HepG2 (cell line): ENCODE measurements at regions not wholly inside any gene's neighbourhood (a gene's known extent, or its start where the extent isn't known, plus 50 kb on each side); places are given as distances from the start of the nearest gene placed in this dataset.

Experiments used
- ATAC-seq: fragments of 200-7000 bp; cut with Tn5 transposase; 3 replicates; pipeline ENCODE4 v1.9.1; 2020; ENCODE audit warnings: mild to moderate bottlenecking, moderate library complexity
- BruUV-seq: library from RNA; stranded (reverse); fragments of 400-500 nt; replicated peaks from 2 replicates; lab custom pipeline; 2021; lab: Mats Ljungman, UMichigan
- CTCF ChIA-PET: fragments of 300-600 bp; formaldehyde crosslinking; extraction: SDS; loops from one replicate; lab custom pipeline; 2021; ENCODE audit warnings: low total read pairs, inconsistent platforms, low intra/inter-chr PET ratio; lab: Yijun Ruan, JAX
- POLR2A ChIA-PET: fragments of 350-600 bp; sonication (Branson Sonifier 250); formaldehyde crosslinking; loops from one replicate; lab custom pipeline; 2020; ENCODE audit warnings: antibody characterized with exemption, inconsistent platforms; lab: Yijun Ruan, JAX
- DNase-seq: peaks from one replicate; pipeline ENCODE4 v3.0.0-alpha.2; 2015; ENCODE audit warnings: low spot score
- FAIRE-seq: peaks from 3 replicates; lab custom pipeline; 2011; peaks lifted over from hg19 to GRCh38; lab: Jason Lieb, UNC
- H2AFZ ChIP-seq: one replicate; pipeline ENCODE4 v1.6.1; 2011; ENCODE audit warnings: low read length, inconsistent platforms
- H3K27ac ChIP-seq: fragments of 300-600 bp; 3 replicates; pipeline ENCODE4 v1.8.0; 2011; ENCODE audit warnings: mixed run types, mild to moderate bottlenecking, mixed read lengths, low read length, inconsistent platforms; ENCODE audit not compliant: insufficient read depth; ENCODE audit errors: extremely low read length
- H3K27me3 ChIP-seq, 2 experiments: fragments of 200-600 bp in 1 of 2; 2 replicates in 1 of 2; 3 replicates in 1 of 2; pipeline versions ENCODE4 v1.6.0 to v1.8.0; 2011; ENCODE audit warnings: low read length in 2 of 2, mild to moderate bottlenecking in 2 of 2, moderate library complexity in 2 of 2, inconsistent platforms in 1 of 2; ENCODE audit not compliant: insufficient read depth in 2 of 2, control insufficient read depth in 1 of 2
- H3K36me3 ChIP-seq, 2 experiments: fragments of 200-600 bp in 1 of 2; replicated peaks in 1 of 2; 2 replicates in 1 of 2; 3 replicates in 1 of 2; pipeline versions ENCODE4 v1.5.1 to v1.8.0; 2011; ENCODE audit warnings: low read length in 2 of 2, inconsistent platforms in 1 of 2; ENCODE audit not compliant: insufficient read depth in 2 of 2, control insufficient read depth in 1 of 2
- H3K4me1 ChIP-seq: 2 replicates; pipeline ENCODE4 v1.5.1; 2012; ENCODE audit warnings: low read length, inconsistent platforms; ENCODE audit not compliant: insufficient read depth
- H3K4me2 ChIP-seq: 2 replicates; pipeline ENCODE4 v1.6.0; 2011; ENCODE audit warnings: low read depth, low read length, inconsistent platforms
- H3K4me3 ChIP-seq, 3 experiments: fragments of 200-600 bp in 1 of 3; sonication (generic), shearing (Covaris generic) in 1 of 3; replicated peaks in 1 of 3; 2 replicates each; pipeline ENCODE4 v1.5.1; 2011 to 2016; ENCODE audit warnings: low read length in 3 of 3, inconsistent platforms in 2 of 3, low read depth in 2 of 3, mild to moderate bottlenecking in 2 of 3, control low read depth in 1 of 3, mixed read lengths in 1 of 3; ENCODE audit not compliant: insufficient read depth in 1 of 3
- H3K79me2 ChIP-seq: one replicate; pipeline ENCODE4 v1.6.1; 2011; ENCODE audit warnings: low read length, inconsistent platforms; ENCODE audit not compliant: insufficient read depth
- H3K9ac ChIP-seq: 2 replicates; pipeline ENCODE4 v1.6.0; 2011; ENCODE audit warnings: mild to moderate bottlenecking, low read depth, low read length, inconsistent platforms; ENCODE audit not compliant: insufficient read depth
- H3K9me3 ChIP-seq: 2 replicates; pipeline ENCODE4 v1.5.1; 2012; ENCODE audit warnings: mild to moderate bottlenecking, low read length
- H4K20me1 ChIP-seq: 2 replicates; pipeline ENCODE4 v1.6.0; 2011; ENCODE audit warnings: inconsistent platforms, mild to moderate bottlenecking, low read length, moderate library complexity; ENCODE audit not compliant: insufficient read depth
- ATM ChIP-seq: fragments of 450-650 bp; IDR thresholded peaks from 2 replicates; pipeline ENCODE4 v1.7.1; 2017; ENCODE audit warnings: mild to moderate bottlenecking, borderline replicate concordance
- CENPT ChIP-seq: sonication (generic); formaldehyde crosslinking; IDR thresholded peaks from 2 replicates; pipeline ENCODE4 v1.8.0; 2022; ENCODE audit warnings: low read depth, mild to moderate bottlenecking, moderate library complexity, missing genetic modification reagents
- CHD2 ChIP-seq: IDR thresholded peaks from 2 replicates; pipeline ENCODE4 v1.6.1; 2011; ENCODE audit warnings: low read depth, low read length, improper control_type of control experiment
- EED ChIP-seq: sonication (generic); formaldehyde crosslinking; IDR thresholded peaks from 2 replicates; pipeline ENCODE4 v1.5.0; 2020; ENCODE audit warnings: mild to moderate bottlenecking, missing genetic modification reagents
- GZF1 ChIP-seq: sonication (generic); formaldehyde crosslinking; IDR thresholded peaks from 2 replicates; pipeline ENCODE4 v1.5.1; 2020; ENCODE audit warnings: mild to moderate bottlenecking, missing genetic modification reagents
- KAT2B ChIP-seq: fragments of 150-350 bp; IDR thresholded peaks from 2 replicates; pipeline ENCODE4 v1.6.1; 2014; ENCODE audit warnings: low read depth, low read length, borderline replicate concordance
- NPAS2 ChIP-seq: sonication (generic); formaldehyde crosslinking; IDR thresholded peaks from 2 replicates; pipeline ENCODE4 v1.8.0; 2022; ENCODE audit warnings: mild to moderate bottlenecking, missing genetic modification reagents, borderline replicate concordance
- PHF21A ChIP-seq: sonication (generic); formaldehyde crosslinking; IDR thresholded peaks from 2 replicates; pipeline ENCODE4 v1.5.0; 2020; ENCODE audit warnings: mild to moderate bottlenecking, missing genetic modification reagents
- POLR2AphosphoS5 ChIP-seq: IDR thresholded peaks from 2 replicates; pipeline ENCODE4 v1.6.1; 2012; ENCODE audit warnings: low read depth, low read length
- RELA ChIP-seq: sonication (generic); formaldehyde crosslinking; IDR thresholded peaks from 2 replicates; pipeline ENCODE4 v1.4.0; 2020; ENCODE audit warnings: missing genetic modification reagents
- ZNF331 ChIP-seq: sonication (generic); formaldehyde crosslinking; IDR thresholded peaks from 2 replicates; pipeline ENCODE4 v1.4.0; 2020; ENCODE audit warnings: missing genetic modification reagents
- ZNF75D ChIP-seq: sonication (generic); formaldehyde crosslinking; IDR thresholded peaks from 2 replicates; pipeline ENCODE4 v1.8.1; 2023; ENCODE audit warnings: missing genetic modification reagents, mild to moderate bottlenecking, borderline replicate concordance
- ZNF776 ChIP-seq: sonication (generic); formaldehyde crosslinking; IDR thresholded peaks from 2 replicates; pipeline ENCODE4 v1.4.0; 2020; ENCODE audit warnings: mild to moderate bottlenecking, missing genetic modification reagents
- WGBS: methylation state at CpG from one replicate; pipeline ENCODE4 v1.1.6; 2017; ENCODE audit warnings: low lambda C conversion rate; 5-methylcytosine and 5-hydroxymethylcytosine counted together
- in situ Hi-C: cut with HindIII; loops from 2 replicates; pipeline ENCODE4 v1.10.0; 2017; ENCODE audit warnings: low pct_unique_long_range_greater_than_20kb; ENCODE audit not compliant: extremely low pct_ligation_motif_present
- intact Hi-C: fragments of 100-400 bp; cut with micrococcal nuclease; formaldehyde crosslinking; loops from one replicate; pipeline ENCODE4 v1.10.0; 2022; ENCODE audit not compliant: unreplicated experiment
- TF ChIP-seq, protein P1 (sequence below): sonication (generic); formaldehyde crosslinking; IDR thresholded peaks from 2 replicates; pipeline ENCODE4 v1.8.1; 2023; ENCODE audit warnings: mild to moderate bottlenecking, missing genetic modification reagents
- TF ChIP-seq, protein P2 (sequence below): IDR thresholded peaks from 2 replicates; pipeline ENCODE4 v1.6.1; 2016; ENCODE audit warnings: low read depth, borderline replicate concordance
- TF ChIP-seq, protein P3 (sequence below): sonication (generic); formaldehyde crosslinking; IDR thresholded peaks from 2 replicates; pipeline ENCODE4 v1.5.0; 2020; ENCODE audit warnings: mild to moderate bottlenecking, low read depth, missing genetic modification reagents, borderline replicate concordance
- TF ChIP-seq, protein P4 (sequence below): sonication (generic); formaldehyde crosslinking; IDR thresholded peaks from 2 replicates; pipeline ENCODE4 v1.4.0; 2020; ENCODE audit warnings: low read depth, missing genetic modification reagents
- TF ChIP-seq, protein P5 (sequence below), 2 experiments: sonication (generic) in 1 of 2; formaldehyde crosslinking in 1 of 2; IDR thresholded peaks; 2 replicates each; pipeline versions ENCODE4 v1.4.0 to v1.6.1; 2018 to 2020; ENCODE audit warnings: missing genetic modification reagents in 2 of 2, borderline replicate concordance in 1 of 2, low read depth in 1 of 2, mild to moderate bottlenecking in 1 of 2, missing biosample characterization in 1 of 2

DNA sequence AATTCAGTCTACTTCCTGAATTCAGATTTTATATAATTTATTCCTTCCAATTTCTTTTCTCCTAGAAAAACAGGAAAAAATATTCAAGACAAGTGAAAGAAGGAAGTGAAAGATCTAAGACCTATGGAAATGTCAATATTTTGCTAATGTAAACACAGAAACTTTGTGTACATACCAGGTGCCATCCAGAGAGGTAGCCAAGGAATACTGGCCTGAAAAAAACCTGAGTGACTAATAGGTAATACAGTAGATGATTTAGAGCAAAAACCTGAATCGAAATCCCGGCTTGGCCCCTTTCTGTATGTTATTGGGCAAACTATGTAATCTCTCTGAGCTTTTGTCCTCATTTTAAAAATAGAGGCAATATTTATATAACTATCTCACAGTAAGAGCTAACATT lies 59.2 kb upstream of the FSHB start (continued):
- TF ChIP-seq ZNF331 (CRISPR knock-in tag), result no peak

DNA sequence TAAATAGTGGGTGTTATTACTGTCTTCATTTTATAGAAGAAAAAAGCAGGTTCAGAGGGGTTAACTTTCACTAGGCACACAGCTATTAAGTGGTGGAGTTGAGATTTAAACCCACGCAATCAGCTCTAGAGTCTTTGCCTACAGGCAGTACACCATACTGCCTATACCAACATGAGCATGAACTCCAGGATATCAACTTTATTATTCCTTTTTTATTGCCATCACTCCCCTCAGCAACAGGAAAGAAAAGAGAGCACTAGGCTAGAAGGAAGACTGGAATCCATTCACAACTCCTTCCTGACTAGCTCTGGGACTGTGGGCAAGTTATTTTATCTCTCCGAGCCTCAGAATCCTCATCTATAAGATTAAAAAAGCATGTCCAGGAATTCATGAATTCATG lies 58.7 kb upstream of the FSHB start:
- in situ Hi-C loops (no loop called here), intact Hi-C loops (no loop called here)
- Histone ChIP-seq H3K9ac (no peak overlapping the region), H3K9me3 (peaks cover 12% of the 10 kb centered on the region; the same call in 1 of the 2 replicates), H3K4me3 (no peak overlapping the region), H3K36me3 (no peaks in the 10 kb centered on the region), H4K20me1 (no peaks in the 10 kb centered on the region), H3K79me2 (no peaks in the 10 kb centered on the region), H3K4me1 (no peaks in the 10 kb centered on the region), H2AFZ (no peak overlapping the region), H3K4me2 (no peak overlapping the region), H3K27me3 (no peaks in the 10 kb centered on the region; a peak in 1 of 5 replicates), H3K27ac (no peak overlapping the region)
- no peak for FAIRE-seq
- no peak for DNase-seq
- 2% methylated on average over 2 of the region's 2 CpGs for WGBS
- no TSS peak for BruUV-seq
- ChIA-PET POLR2A (no interaction called here), CTCF (no interaction called here)
- no peak for ATAC-seq
- TF ChIP-seq, protein P1, sequence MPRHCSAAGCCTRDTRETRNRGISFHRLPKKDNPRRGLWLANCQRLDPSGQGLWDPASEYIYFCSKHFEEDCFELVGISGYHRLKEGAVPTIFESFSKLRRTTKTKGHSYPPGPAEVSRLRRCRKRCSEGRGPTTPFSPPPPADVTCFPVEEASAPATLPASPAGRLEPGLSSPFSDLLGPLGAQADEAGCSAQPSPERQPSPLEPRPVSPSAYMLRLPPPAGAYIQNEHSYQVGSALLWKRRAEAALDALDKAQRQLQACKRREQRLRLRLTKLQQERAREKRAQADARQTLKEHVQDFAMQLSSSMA, result no peak
- no peak for TF ChIP-seq ZNF776 (CRISPR knock-in tag)
- TF ChIP-seq GZF1 (CRISPR knock-in tag), result no peak
- no peak for TF ChIP-seq RELA (CRISPR knock-in tag)
- TF ChIP-seq KAT2B, result no peak
- no peak for TF ChIP-seq ATM
- no peak for TF ChIP-seq ZNF75D (CRISPR knock-in tag)
- TF ChIP-seq PHF21A, result no peak
- no peak for TF ChIP-seq POLR2AphosphoS5
- TF ChIP-seq CENPT (CRISPR knock-in tag), result no peak
- TF ChIP-seq, protein P2, sequence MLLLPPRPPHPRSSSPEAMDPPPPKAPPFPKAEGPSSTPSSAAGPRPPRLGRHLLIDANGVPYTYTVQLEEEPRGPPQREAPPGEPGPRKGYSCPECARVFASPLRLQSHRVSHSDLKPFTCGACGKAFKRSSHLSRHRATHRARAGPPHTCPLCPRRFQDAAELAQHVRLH (CRISPR knock-in tag), result no peak
- TF ChIP-seq, protein P3, sequence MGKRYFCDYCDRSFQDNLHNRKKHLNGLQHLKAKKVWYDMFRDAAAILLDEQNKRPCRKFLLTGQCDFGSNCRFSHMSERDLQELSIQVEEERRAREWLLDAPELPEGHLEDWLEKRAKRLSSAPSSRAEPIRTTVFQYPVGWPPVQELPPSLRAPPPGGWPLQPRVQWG, result no peak
- TF ChIP-seq NPAS2 (CRISPR knock-in tag), result no peak
- no peak for TF ChIP-seq EED (CRISPR knock-in tag)
- TF ChIP-seq CHD2, result no peak
- TF ChIP-seq, protein P4, sequence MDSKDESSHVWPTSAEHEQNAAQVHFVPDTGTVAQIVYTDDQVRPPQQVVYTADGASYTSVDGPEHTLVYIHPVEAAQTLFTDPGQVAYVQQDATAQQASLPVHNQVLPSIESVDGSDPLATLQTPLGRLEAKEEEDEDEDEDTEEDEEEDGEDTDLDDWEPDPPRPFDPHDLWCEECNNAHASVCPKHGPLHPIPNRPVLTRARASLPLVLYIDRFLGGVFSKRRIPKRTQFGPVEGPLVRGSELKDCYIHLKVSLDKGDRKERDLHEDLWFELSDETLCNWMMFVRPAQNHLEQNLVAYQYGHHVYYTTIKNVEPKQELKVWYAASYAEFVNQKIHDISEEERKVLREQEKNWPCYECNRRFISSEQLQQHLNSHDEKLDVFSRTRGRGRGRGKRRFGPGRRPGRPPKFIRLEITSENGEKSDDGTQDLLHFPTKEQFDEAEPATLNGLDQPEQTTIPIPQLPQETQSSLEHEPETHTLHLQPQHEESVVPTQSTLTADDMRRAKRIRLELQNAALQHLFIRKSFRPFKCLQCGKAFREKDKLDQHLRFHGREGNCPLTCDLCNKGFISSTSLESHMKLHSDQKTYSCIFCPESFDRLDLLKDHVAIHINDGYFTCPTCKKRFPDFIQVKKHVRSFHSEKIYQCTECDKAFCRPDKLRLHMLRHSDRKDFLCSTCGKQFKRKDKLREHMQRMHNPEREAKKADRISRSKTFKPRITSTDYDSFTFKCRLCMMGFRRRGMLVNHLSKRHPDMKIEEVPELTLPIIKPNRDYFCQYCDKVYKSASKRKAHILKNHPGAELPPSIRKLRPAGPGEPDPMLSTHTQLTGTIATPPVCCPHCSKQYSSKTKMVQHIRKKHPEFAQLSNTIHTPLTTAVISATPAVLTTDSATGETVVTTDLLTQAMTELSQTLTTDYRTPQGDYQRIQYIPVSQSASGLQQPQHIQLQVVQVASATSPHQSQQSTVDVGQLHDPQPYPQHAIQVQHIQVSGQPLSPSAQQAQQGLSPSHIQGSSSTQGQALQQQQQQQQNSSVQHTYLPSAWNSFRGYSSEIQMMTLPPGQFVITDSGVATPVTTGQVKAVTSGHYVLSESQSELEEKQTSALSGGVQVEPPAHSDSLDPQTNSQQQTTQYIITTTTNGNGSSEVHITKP (CRISPR knock-in tag), result no peak
- TF ChIP-seq, protein P5, sequence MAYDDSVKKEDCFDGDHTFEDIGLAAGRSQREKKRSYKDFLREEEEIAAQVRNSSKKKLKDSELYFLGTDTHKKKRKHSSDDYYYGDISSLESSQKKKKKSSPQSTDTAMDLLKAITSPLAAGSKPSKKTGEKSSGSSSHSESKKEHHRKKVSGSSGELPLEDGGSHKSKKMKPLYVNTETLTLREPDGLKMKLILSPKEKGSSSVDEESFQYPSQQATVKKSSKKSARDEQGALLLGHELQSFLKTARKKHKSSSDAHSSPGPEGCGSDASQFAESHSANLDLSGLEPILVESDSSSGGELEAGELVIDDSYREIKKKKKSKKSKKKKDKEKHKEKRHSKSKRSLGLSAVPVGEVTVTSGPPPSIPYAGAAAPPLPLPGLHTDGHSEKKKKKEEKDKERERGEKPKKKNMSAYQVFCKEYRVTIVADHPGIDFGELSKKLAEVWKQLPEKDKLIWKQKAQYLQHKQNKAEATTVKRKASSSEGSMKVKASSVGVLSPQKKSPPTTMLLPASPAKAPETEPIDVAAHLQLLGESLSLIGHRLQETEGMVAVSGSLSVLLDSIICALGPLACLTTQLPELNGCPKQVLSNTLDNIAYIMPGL (CRISPR knock-in tag; IDR thresholded peaks at IDR 0.05; ENCODE audit: borderline replicate concordance in 1 of 2, low read depth in 1 of 2), result no peak
